Immature natural killer cell (primary cell): ENCODE measurements at regions not wholly inside any gene's neighbourhood (a gene's known extent, or its start where the extent isn't known, plus 50 kb on each side); places are given as distances from the start of the nearest gene placed in this dataset.

ENCODE experiments used
- DNase-seq, 3 donors: peaks; one replicate each; pipeline ENCODE4 v3.0.0; 2022; ENCODE audit warnings: mixed read lengths in 1 of 3
- H3K27ac Mint-ChIP-seq, 6 donors: one replicate each; pipeline ENCODE4 v1.8.0; 2020; ENCODE audit warnings: mixed read lengths in 6 of 6, mild to moderate bottlenecking in 5 of 6, inconsistent platforms in 4 of 6, moderate library complexity in 3 of 6
- H3K27me3 Mint-ChIP-seq, 3 donors: one replicate each; pipeline ENCODE4 v1.8.0; 2020 to 2021; ENCODE audit warnings: low read depth in 3 of 3, mild to moderate bottlenecking in 3 of 3, mixed read lengths in 3 of 3, moderate library complexity in 3 of 3, inconsistent platforms in 1 of 3
- H3K36me3 Mint-ChIP-seq, 3 donors: one replicate each; pipeline ENCODE4 v1.8.0; 2020; ENCODE audit warnings: mixed read lengths in 3 of 3, inconsistent platforms in 2 of 3, mild to moderate bottlenecking in 2 of 3
- H3K4me1 Mint-ChIP-seq, 2 donors: one replicate each; pipeline ENCODE4 v1.8.0; 2020; ENCODE audit warnings: inconsistent platforms in 2 of 2, mild to moderate bottlenecking in 2 of 2, mixed read lengths in 2 of 2, moderate library complexity in 1 of 2
- H3K4me3 Mint-ChIP-seq, 5 donors: one replicate each; pipeline ENCODE4 v1.8.0; 2020; ENCODE audit warnings: mild to moderate bottlenecking in 5 of 5, mixed read lengths in 5 of 5, inconsistent platforms in 3 of 5, moderate library complexity in 3 of 5
- H3K9me3 Mint-ChIP-seq, 6 donors: one replicate each; pipeline ENCODE4 v1.8.0; 2020; ENCODE audit warnings: mild to moderate bottlenecking in 6 of 6, mixed read lengths in 6 of 6, inconsistent platforms in 4 of 6, moderate library complexity in 3 of 6

DNA sequence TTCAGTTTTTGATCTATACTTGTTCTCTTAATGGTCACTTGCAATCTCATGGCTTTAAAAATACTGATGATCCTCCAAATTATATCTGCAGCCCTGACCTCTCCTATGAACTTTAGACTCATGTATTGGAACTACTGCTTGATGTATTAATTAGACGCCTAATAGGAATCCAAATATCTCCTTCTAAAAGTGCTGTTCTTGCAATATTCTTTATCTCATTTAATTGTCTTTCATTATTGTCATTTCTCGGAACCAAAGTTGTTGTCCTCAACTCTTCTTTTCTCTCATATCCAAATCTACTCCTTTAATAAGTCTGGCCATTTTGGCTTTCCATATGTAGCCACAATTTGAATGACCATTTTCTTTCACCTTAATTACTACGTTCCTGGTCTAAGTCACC, 907.6 kb upstream of the SEL1L start:
- DNase-seq, result no peak
- Mint-ChIP-seq H3K4me1 (no peaks in the 10 kb centered on the region), H3K27me3 (peaks cover 0 to 2% (median 0%) of the 10 kb centered on the region in 3 donors), H3K4me3 (no peak overlapping the region), H3K9me3 (peaks cover 7 to 31% (median 18%) of the 10 kb centered on the region in 6 donors), H3K27ac (no peak overlapping the region), H3K36me3 (no peaks in the 10 kb centered on the region)

DNA sequence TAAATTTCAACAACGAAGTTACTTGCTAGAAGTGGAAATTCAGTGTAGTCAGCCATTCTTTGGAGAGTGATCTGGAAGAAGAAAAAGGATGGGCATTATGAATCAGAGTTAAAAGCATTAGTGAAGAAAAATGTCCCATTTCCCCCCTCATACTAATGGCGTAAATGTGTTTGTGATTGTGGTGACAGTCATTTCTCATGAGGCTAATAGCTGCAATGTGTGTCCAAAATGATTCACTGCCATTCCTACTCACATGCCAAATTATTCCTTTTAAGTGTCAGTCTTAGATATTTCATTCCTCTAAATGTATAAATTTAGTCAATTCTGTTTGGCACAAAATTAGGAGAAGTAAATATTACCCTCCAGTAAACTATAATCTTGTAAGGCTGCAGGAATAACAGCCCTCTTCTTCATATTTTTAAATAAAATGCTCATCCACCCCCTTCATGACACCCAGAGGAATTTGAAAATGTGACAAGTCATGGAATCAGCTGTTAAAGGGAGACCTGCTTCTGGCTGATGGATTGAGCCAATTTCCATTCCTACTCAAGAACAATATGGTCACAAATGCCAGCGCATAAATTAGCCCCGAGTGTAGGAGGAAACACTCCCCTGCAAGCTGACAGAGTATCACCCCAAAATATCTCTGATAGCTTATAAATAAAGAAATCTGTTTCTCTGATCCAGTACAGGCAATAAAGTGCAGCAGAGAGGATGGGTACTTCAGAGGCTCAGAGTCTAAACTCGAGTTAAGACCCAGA, 912.3 kb upstream of the SEL1L start:
- no peak for DNase-seq
- H3K4me3 Mint-ChIP-seq, result no peak overlapping the region
- H3K27me3 Mint-ChIP-seq, result peaks cover 0 to 2% (median 0%) of the 10 kb centered on the region in 3 donors
- H3K9me3 Mint-ChIP-seq, result peaks cover 7 to 41% (median 22%) of the 10 kb centered on the region in 6 donors
- H3K27ac Mint-ChIP-seq, result no peak overlapping the region
- H3K36me3 Mint-ChIP-seq, result no peaks in the 10 kb centered on the region
- H3K4me1 Mint-ChIP-seq, result no peaks in the 10 kb centered on the region

DNA sequence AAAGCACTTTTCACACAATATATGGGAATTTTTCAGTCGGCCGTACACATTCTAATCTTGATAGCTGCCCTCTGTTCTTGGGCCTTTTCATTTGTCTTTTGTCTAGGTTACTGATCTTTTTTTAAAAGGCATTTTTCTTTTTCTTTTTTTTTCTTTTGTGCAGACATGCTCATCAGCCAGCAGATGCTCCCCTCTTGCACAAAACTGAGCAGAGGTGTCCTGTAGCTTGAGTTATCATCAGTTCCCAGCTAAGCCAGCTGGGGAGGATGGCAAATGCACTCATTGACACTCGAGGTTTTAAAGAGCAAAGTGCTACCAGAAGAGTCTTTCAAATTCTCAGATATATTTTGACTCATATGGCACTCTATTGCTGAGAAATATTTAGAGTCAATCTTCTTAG, 913.9 kb upstream of the SEL1L start:
- no peak for DNase-seq
- H3K4me3 Mint-ChIP-seq, result no peak overlapping the region
- no peaks in the 10 kb centered on the region for H3K36me3 Mint-ChIP-seq
- no peak overlapping the region for H3K27ac Mint-ChIP-seq
- no peaks in the 10 kb centered on the region for H3K4me1 Mint-ChIP-seq
- peaks cover 0 to 2% (median 0%) of the 10 kb centered on the region in 3 donors for H3K27me3 Mint-ChIP-seq
- H3K9me3 Mint-ChIP-seq, result peaks cover 3 to 43% (median 18%) of the 10 kb centered on the region in 6 donors

DNA sequence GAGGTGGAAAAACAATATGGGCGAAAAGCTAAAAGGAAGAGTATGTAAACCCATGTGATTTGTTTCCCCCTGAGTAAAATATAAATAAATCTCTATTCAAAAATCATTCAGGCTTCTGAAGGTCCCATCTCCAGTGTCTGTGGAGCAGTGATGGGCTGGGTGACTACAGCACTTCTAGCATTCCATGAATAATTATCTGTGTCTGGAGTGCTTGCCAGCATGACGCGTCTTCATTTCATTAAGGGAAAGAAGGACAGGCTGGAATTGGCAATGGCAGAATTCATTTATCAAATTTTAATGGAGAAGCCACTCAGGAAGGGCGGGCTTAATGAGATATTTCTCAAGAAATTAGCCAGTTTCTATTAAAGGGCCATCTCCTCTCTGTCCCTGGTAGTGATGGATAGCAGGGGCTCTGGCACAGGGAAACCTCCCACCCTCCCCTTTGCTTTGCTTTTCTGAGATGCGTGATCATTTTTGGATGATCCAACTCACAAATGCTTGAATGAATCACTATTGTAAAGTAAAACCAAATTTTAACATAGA, 916.3 kb upstream of the SEL1L start:
- Mint-ChIP-seq H3K36me3 (no peaks in the 10 kb centered on the region), H3K4me1 (no peaks in the 10 kb centered on the region), H3K4me3 (no peak overlapping the region), H3K9me3 (peaks cover 2 to 43% (median 22%) of the 10 kb centered on the region in 6 donors), H3K27me3 (no peaks in the 10 kb centered on the region), H3K27ac (no peak overlapping the region)
- no peak for DNase-seq

DNA sequence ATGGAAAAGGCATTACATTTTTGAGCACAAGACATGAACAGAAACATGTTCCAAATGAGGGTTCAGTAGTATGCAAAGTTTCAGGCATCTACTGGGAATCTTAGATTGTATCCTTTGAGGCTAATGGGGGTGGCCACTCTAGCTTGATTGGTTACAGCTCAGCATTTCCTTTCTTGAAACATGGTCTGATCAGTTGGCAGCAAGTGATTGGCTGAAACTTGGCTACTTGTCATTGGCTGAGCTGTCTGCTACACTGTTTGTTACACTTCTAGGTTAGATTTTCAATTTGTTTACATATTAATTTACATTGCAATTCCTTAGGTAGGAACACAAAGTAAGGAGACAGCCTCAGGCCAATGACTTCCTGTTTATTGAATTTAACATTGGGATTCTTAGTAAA, 918.0 kb upstream of the SEL1L start:
- no peaks in the 10 kb centered on the region for H3K4me1 Mint-ChIP-seq
- DNase-seq, result no peak
- no peaks in the 10 kb centered on the region for H3K27me3 Mint-ChIP-seq
- peaks cover 3 to 50% (median 18%) of the 10 kb centered on the region in 6 donors for H3K9me3 Mint-ChIP-seq
- H3K27ac Mint-ChIP-seq, result no peak overlapping the region
- H3K4me3 Mint-ChIP-seq, result no peak overlapping the region
- H3K36me3 Mint-ChIP-seq, result no peaks in the 10 kb centered on the region

DNA sequence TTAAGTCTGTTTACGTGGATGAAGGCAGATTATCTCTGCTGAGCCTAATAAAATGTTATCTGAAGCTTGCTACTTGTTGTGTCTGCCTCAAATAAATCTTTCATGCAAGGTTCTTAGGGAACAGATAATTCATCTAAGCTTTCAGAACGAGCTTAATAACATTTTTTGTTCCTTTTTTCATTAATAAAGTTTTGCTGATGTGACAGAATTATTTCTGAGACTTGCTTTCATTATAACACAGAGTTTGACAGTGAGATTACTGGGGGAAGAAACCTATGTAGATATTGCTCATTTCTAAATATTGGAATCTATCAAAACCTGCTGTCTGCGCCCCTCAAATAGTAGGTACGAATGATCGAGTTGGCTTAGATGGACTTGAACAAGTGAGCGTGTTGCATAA, 948.7 kb upstream of the SEL1L start:
- Mint-ChIP-seq H3K36me3 (no peaks in the 10 kb centered on the region), H3K9me3 (peaks cover 14 to 41% (median 26%) of the 10 kb centered on the region in 6 donors), H3K4me1 (no peaks in the 10 kb centered on the region), H3K4me3 (no peak overlapping the region), H3K27ac (no peak overlapping the region), H3K27me3 (no peaks in the 10 kb centered on the region)
- no peak for DNase-seq

DNA sequence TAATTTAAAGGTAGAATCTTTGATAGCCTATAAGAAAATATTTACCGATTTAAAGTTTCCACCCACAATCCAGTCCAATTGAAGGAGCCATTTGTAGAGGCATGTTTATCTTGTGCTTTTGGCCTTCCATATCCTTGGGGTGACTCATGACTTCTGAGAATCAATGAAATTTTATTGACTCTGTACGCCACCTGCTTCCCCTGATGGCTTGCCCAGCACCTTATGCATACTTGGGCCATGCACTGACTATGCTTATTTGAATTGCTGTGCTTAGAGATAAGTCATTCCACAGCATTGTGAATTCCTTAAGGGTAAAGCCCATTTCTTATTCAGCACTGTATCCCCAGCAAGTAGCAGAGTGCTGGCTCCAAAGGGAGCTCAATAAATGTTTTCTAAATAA, 954.8 kb upstream of the SEL1L start:
- no peaks in the 10 kb centered on the region for H3K4me1 Mint-ChIP-seq
- no peak for DNase-seq
- H3K9me3 Mint-ChIP-seq, result peaks cover 5 to 43% (median 18%) of the 10 kb centered on the region in 6 donors
- no peaks in the 10 kb centered on the region for H3K27me3 Mint-ChIP-seq
- no peaks in the 10 kb centered on the region for H3K36me3 Mint-ChIP-seq
- no peak overlapping the region for H3K4me3 Mint-ChIP-seq
- H3K27ac Mint-ChIP-seq, result no peak overlapping the region

DNA sequence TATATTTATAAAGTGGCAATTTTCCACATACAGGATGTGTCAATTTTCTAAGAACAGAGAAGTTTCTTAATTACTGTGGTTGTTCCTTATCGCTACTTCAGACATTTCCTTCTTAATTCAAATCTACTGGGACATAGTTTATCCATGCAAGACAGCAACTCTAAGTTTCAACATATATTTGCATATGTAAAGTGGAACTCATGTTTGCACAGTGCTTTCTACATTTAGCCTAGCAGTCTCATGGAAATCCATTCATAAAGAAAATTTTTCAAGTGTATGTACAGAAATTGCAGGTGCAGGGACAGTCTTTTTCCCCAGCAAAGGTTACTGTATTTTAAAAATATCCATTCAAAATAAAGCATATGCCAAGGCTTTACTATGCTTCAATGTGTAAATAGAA, 956.7 kb upstream of the SEL1L start:
- Mint-ChIP-seq H3K27me3 (no peaks in the 10 kb centered on the region), H3K27ac (no peak overlapping the region), H3K36me3 (no peaks in the 10 kb centered on the region), H3K4me1 (no peaks in the 10 kb centered on the region), H3K4me3 (no peak overlapping the region), H3K9me3 (peaks cover 5 to 47% (median 14%) of the 10 kb centered on the region in 6 donors)
- DNase-seq, result no peak

DNA sequence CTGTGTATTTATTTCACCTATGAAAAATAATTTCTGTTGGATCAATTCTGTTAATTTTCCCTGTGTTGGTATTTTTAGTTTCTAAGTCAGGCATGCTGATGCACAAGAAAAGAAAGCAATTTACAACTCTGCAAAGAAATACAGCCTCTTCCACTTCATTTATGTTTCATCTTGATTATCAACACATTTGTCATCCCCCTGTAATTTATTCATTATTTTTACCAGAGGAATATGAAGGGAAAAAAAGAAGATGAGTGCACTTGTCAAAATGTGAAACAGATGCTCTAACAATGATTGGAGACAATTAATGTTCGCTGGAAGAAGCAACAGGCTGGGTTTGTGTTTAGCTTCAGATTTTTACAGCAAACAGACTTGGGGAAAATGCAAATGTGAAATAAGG, 958.5 kb upstream of the SEL1L start:
- Mint-ChIP-seq H3K4me3 (no peak overlapping the region), H3K4me1 (no peaks in the 10 kb centered on the region), H3K36me3 (no peaks in the 10 kb centered on the region), H3K27ac (no peak overlapping the region), H3K27me3 (no peaks in the 10 kb centered on the region), H3K9me3 (peaks cover 5 to 56% (median 18%) of the 10 kb centered on the region in 6 donors)
- no peak for DNase-seq

DNA sequence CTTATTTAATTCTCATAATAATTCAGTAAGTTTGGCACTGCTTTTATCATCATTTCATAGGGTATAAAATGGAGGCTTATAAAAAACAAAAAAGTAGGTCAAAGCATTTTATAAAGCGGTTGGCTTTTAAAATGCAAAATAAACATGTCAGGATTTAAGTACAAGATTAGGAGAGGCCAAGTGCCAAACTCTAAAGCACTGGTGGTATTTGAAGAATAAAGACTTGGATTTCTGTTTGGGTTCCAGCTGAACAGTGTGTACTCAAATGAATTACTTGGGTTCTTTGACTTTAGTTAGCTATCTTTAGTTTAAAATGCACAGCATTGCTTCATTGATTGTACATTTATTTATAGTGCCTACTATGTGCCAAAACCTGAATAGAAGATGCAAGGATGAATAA, 966.6 kb upstream of the SEL1L start:
- Mint-ChIP-seq H3K27ac (no peak overlapping the region), H3K9me3 (peaks cover 5 to 41% (median 20%) of the 10 kb centered on the region in 6 donors), H3K27me3 (no peaks in the 10 kb centered on the region), H3K4me1 (no peaks in the 10 kb centered on the region), H3K36me3 (no peaks in the 10 kb centered on the region), H3K4me3 (no peak overlapping the region)
- no peak for DNase-seq

DNA sequence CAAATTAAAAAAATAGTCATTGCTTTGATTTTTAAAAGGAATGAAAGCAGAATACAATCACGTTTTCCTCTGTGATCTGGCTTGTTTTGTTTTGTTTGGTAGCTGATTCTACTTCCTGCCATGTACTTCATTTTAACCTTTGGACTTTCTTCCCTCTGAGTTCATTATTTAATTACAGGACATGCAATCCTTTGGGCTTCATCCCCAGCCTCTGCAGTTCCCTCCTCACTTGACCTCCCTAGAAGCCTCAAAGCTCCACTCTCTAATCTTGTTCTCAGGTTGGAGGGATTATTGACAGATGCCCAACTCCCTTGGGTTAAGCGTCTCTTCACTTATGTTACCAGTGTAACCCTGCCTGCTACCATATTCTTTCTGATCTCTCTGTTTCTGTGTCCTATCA, 967.9 kb upstream of the SEL1L start:
- Mint-ChIP-seq H3K36me3 (no peaks in the 10 kb centered on the region), H3K27me3 (no peaks in the 10 kb centered on the region), H3K4me3 (no peak overlapping the region), H3K27ac (no peak overlapping the region), H3K9me3 (peaks cover 5 to 37% (median 17%) of the 10 kb centered on the region in 6 donors), H3K4me1 (no peaks in the 10 kb centered on the region)
- no peak for DNase-seq

DNA sequence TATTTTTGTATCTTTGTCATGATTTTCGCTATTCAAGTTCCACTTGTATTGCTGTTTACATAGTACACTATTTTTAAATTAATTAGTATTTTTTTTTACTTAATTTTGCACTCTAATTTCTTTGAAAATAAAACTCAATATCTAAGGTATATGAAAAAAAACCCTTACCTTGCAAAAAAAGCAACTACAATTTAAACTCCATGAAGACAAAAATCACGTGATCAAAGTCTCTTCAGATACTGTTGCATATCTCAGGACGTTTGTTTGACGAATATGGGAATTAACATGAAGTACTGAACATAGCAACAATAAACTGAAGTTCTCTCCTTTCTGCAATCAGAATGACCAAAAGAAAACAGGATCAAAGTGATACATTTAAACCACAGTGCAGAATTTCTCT, 968.4 kb upstream of the SEL1L start:
- Mint-ChIP-seq H3K4me1 (no peaks in the 10 kb centered on the region), H3K9me3 (peaks cover 5 to 38% (median 19%) of the 10 kb centered on the region in 6 donors), H3K27ac (no peak overlapping the region), H3K27me3 (no peaks in the 10 kb centered on the region), H3K36me3 (no peaks in the 10 kb centered on the region), H3K4me3 (no peak overlapping the region)
- DNase-seq, result no peak

DNA sequence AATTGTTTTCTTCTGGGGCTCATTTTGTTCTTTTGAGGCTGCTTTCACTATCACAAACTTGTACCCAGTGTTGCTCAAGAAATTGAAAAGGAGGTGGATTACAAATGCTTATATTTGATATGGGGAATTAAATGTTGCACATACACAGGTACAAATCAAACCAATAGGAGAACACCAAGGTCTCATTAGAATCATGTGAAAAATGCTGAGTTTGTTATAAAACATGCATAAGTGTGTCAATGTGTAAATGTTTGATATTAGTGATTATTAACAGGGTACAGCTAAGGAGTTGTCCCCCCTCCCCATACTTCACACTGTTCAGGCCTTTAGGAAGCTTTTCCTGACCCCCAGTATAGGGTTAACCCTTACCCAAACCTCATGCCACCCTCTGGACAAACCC, 971.2 kb upstream of the SEL1L start:
- no peak overlapping the region for H3K4me3 Mint-ChIP-seq
- no peak for DNase-seq
- H3K27ac Mint-ChIP-seq, result no peak overlapping the region
- H3K36me3 Mint-ChIP-seq, result no peaks in the 10 kb centered on the region
- no peaks in the 10 kb centered on the region for H3K4me1 Mint-ChIP-seq
- no peaks in the 10 kb centered on the region for H3K27me3 Mint-ChIP-seq
- peaks cover 5 to 46% (median 22%) of the 10 kb centered on the region in 6 donors for H3K9me3 Mint-ChIP-seq

DNA sequence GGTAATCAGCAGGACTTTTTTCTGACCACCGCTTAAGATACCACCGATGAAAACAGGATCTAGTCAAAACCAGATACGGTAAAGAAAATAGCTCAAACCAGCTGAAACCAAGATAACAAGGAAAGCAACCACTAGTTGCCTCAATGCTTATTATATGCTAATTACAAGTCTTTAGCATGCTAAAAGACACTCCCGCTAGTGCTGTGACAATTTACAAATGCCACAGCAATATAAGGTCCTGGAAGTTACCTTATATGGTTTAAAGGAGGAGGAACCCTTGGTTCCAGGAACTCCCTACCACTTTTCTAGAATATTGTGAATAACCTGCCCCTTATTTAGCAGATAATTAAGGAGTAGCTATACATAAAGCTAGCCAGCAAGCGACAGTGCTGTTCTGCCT, 976.4 kb upstream of the SEL1L start:
- Mint-ChIP-seq H3K9me3 (peaks cover 3 to 30% (median 13%) of the 10 kb centered on the region in 6 donors), H3K36me3 (no peaks in the 10 kb centered on the region), H3K4me1 (no peaks in the 10 kb centered on the region), H3K27me3 (no peaks in the 10 kb centered on the region), H3K27ac (no peak overlapping the region), H3K4me3 (no peak overlapping the region)
- DNase-seq, result no peak

DNA sequence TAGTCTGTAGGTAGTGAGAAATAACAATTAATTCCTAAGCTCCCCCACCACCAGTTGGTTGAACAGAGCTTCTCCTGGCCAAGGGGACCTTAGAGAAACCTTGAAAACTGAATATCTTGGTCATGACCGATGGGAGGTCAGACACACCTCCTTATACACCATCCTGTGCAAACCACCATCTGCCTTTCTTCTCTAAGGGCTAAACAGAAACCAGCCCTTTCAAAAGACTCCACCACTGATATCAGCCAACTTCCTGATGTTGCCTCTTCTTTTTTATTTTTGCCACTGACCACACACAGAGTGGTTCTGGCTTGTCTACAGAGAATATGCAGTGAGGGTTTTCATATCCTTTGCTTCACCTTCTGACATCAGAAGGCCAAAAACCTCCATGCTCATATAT, 977.7 kb upstream of the SEL1L start:
- H3K4me3 Mint-ChIP-seq, result no peak overlapping the region
- DNase-seq, result no peak
- no peaks in the 10 kb centered on the region for H3K4me1 Mint-ChIP-seq
- H3K27me3 Mint-ChIP-seq, result no peaks in the 10 kb centered on the region
- no peaks in the 10 kb centered on the region for H3K36me3 Mint-ChIP-seq
- no peak overlapping the region for H3K27ac Mint-ChIP-seq
- peaks cover 3 to 31% (median 11%) of the 10 kb centered on the region in 6 donors for H3K9me3 Mint-ChIP-seq
